Fibroblast of lung (primary cell): ENCODE measurements at regions not wholly inside any gene's neighbourhood (a gene's known extent, or its start where the extent isn't known, plus 50 kb on each side); places are given as distances from the start of the nearest gene placed in this dataset.

Experiments used
- DNase-seq, 2 donors: peaks; one replicate each; pipeline versions ENCODE4 v3.0.0 to v3.0.0-alpha.2; 2010; ENCODE audit warnings: low read depth in 2 of 2
- H2AFZ ChIP-seq: 2 replicates; pipeline ENCODE4 v1.5.1; 2012; ENCODE audit warnings: low read length, control low read depth, inconsistent platforms
- H3K27ac ChIP-seq: 2 replicates; pipeline ENCODE4 v1.5.1; 2011; ENCODE audit warnings: low read length, control low read depth; ENCODE audit not compliant: insufficient read depth
- H3K27me3 ChIP-seq: 2 replicates; pipeline ENCODE4 v1.5.1; 2011; ENCODE audit warnings: mild to moderate bottlenecking, low read length; ENCODE audit not compliant: control insufficient read depth, insufficient read depth
- H3K36me3 ChIP-seq: 2 replicates; pipeline ENCODE4 v1.5.1; 2011; ENCODE audit warnings: low read length; ENCODE audit not compliant: control insufficient read depth, insufficient read depth
- H3K4me1 ChIP-seq: 2 replicates; pipeline ENCODE4 v1.5.1; 2011; ENCODE audit warnings: low read length; ENCODE audit not compliant: control insufficient read depth, insufficient read depth; ENCODE audit errors: extremely low read depth
- H3K4me2 ChIP-seq: 2 replicates; pipeline ENCODE4 v1.5.1; 2011; ENCODE audit warnings: low read length, control low read depth; ENCODE audit not compliant: insufficient read depth; ENCODE audit errors: extremely low read depth
- H3K4me3 ChIP-seq, 4 experiments: fragments of 200-600 bp in 1 of 4; sonication (generic) in 1 of 4; replicated peaks in 1 of 4; 2 replicates each; pipeline ENCODE4 v1.5.1; 2011 to 2016; ENCODE audit warnings: low read length in 4 of 4, low read depth in 3 of 4, mild to moderate bottlenecking in 3 of 4, control low read depth in 2 of 4, inconsistent platforms in 1 of 4, mixed read lengths in 1 of 4; ENCODE audit not compliant: insufficient read depth in 1 of 4; ENCODE audit errors: control extremely low read depth in 1 of 4
- H3K79me2 ChIP-seq: 2 replicates; pipeline ENCODE4 v1.5.1; 2012; ENCODE audit warnings: mild to moderate bottlenecking, low read length, inconsistent platforms; ENCODE audit not compliant: control insufficient read depth, insufficient read depth
- H3K9ac ChIP-seq: 2 replicates; pipeline ENCODE4 v1.5.1; 2011; ENCODE audit warnings: mild to moderate bottlenecking, low read length, control low read depth; ENCODE audit not compliant: insufficient read depth
- H3K9me3 ChIP-seq: 2 replicates; pipeline ENCODE4 v1.5.1; 2012; ENCODE audit warnings: low read depth, low read length; ENCODE audit not compliant: control insufficient read depth, insufficient read depth
- H4K20me1 ChIP-seq: 2 replicates; pipeline ENCODE4 v1.5.1; 2011; ENCODE audit warnings: low read length; ENCODE audit not compliant: control insufficient read depth, insufficient read depth; ENCODE audit errors: extremely low read depth
- EZH2 ChIP-seq: IDR thresholded peaks from 2 replicates; pipeline ENCODE4 v1.5.1; 2012; ENCODE audit warnings: low read length, control low read depth, mild to moderate bottlenecking; ENCODE audit errors: missing control alignments
- TF ChIP-seq, protein P1 (sequence below), 2 donors: IDR thresholded peaks in 1 of 2; conservative IDR thresholded peaks in 1 of 2; 1 replicate in 1 of 2; 2 replicates in 1 of 2; pipeline ENCODE4 v1.5.1; 2011 to 2012; ENCODE audit warnings: low read length in 2 of 2, control low read depth in 1 of 2, inconsistent platforms in 1 of 2, low read depth in 1 of 2, mild to moderate bottlenecking in 1 of 2

DNA sequence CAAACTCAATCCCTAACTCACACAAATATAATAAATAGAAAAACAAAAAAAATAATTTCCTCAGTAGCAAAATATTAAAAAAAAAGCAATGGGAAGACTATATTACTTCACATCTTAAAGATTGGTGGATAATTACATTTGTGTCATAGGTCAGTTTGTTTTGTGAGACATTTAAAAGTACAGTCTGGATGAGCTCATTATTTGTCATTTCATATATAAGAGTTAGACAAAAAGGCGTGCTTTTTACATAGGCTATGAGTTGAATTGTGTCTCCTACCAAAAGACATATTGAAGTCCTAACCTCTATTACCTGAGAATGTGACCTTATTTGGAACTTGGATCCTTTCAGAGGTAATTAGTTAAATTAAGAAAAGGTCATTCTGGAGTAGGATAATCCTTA is 710.1 kb upstream of the CBLB start:
- Histone ChIP-seq H3K9me3 (no peaks in the 10 kb centered on the region), H3K4me2 (no peak overlapping the region), H3K9ac (no peak overlapping the region), H4K20me1 (no peaks in the 10 kb centered on the region), H3K4me1 (no peaks in the 10 kb centered on the region), H2AFZ (no peak overlapping the region), H3K27me3 (no peaks in the 10 kb centered on the region), H3K79me2 (no peaks in the 10 kb centered on the region), H3K4me3 (no peak overlapping the region), H3K27ac (no peak overlapping the region), H3K36me3 (no peaks in the 10 kb centered on the region)
- TF ChIP-seq, protein P1, sequence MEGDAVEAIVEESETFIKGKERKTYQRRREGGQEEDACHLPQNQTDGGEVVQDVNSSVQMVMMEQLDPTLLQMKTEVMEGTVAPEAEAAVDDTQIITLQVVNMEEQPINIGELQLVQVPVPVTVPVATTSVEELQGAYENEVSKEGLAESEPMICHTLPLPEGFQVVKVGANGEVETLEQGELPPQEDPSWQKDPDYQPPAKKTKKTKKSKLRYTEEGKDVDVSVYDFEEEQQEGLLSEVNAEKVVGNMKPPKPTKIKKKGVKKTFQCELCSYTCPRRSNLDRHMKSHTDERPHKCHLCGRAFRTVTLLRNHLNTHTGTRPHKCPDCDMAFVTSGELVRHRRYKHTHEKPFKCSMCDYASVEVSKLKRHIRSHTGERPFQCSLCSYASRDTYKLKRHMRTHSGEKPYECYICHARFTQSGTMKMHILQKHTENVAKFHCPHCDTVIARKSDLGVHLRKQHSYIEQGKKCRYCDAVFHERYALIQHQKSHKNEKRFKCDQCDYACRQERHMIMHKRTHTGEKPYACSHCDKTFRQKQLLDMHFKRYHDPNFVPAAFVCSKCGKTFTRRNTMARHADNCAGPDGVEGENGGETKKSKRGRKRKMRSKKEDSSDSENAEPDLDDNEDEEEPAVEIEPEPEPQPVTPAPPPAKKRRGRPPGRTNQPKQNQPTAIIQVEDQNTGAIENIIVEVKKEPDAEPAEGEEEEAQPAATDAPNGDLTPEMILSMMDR (conservative IDR thresholded peaks at IDR 0.05 in 1 of 2, IDR thresholded peaks at IDR 0.05 in 1 of 2; ENCODE audit: low read depth in 1 of 2, low read length in 2 of 2) = no peak
- no peak for TF ChIP-seq EZH2
- peak in 1 of 2 donors; percentile 18 for DNase-seq

DNA sequence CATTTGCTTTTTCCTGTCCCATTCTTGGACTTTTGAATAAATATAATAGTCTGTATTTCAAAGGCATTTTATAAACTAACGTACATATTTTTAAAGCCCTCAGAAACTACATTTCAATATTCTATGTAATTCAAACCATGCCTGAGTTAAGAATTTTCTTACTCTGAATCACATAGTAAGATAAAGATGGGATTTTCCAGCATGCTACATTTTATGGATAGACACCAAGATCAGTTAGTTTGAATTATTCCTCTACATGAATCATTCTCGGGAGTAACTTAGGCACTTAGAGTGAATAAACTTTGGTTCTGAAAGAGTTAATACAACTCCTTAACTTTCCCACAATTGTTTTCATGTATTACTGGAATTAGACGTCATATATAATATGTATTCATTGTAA is 713.3 kb upstream of the CBLB start:
- H3K4me2 ChIP-seq = no peak overlapping the region
- no peak overlapping the region for H2AFZ ChIP-seq
- H3K36me3 ChIP-seq = no peaks in the 10 kb centered on the region
- peak in 1 of 2 donors; percentile 46 for DNase-seq
- H3K9me3 ChIP-seq = no peaks in the 10 kb centered on the region
- no peaks in the 10 kb centered on the region for H4K20me1 ChIP-seq
- no peak overlapping the region for H3K9ac ChIP-seq
- H3K4me1 ChIP-seq = no peaks in the 10 kb centered on the region
- H3K79me2 ChIP-seq = no peaks in the 10 kb centered on the region
- no peaks in the 10 kb centered on the region for H3K27me3 ChIP-seq
- no peak overlapping the region for H3K4me3 ChIP-seq
- TF ChIP-seq EZH2 = no peak
- TF ChIP-seq, protein P1 (conservative IDR thresholded peaks at IDR 0.05 in 1 of 2, IDR thresholded peaks at IDR 0.05 in 1 of 2; ENCODE audit: low read depth in 1 of 2, low read length in 2 of 2) = no peak
- no peak overlapping the region for H3K27ac ChIP-seq

DNA sequence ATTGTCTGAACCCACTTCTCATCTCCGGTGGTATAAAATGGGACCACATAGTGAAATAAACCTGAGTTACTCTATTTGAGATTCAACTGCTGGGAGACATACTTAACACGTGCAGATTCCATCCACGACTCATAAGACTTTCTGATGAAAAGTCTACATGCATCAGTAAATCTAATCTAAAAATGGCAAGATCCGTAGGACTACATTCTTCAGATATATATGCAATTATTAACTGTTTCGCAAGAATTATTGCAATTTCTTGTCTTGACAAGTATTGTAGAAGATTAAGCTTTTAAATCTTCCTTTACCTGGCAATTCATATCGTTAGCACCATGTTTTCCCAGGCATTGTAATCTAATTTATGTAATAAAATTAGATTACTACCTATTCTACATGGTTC is 718.7 kb upstream of the CBLB start:
- no peak overlapping the region for H3K9ac ChIP-seq
- no peaks in the 10 kb centered on the region for H4K20me1 ChIP-seq
- H3K27me3 ChIP-seq = no peaks in the 10 kb centered on the region
- no peak overlapping the region for H3K4me3 ChIP-seq
- H3K4me2 ChIP-seq = no peak overlapping the region
- H3K27ac ChIP-seq = no peak overlapping the region
- DNase-seq = no peak
- no peaks in the 10 kb centered on the region for H3K9me3 ChIP-seq
- no peaks in the 10 kb centered on the region for H3K4me1 ChIP-seq
- TF ChIP-seq, protein P1 (conservative IDR thresholded peaks at IDR 0.05 in 1 of 2, IDR thresholded peaks at IDR 0.05 in 1 of 2; ENCODE audit: low read depth in 1 of 2, low read length in 2 of 2) = no peak
- no peak for TF ChIP-seq EZH2
- H3K79me2 ChIP-seq = no peaks in the 10 kb centered on the region
- H2AFZ ChIP-seq = no peak overlapping the region
- no peaks in the 10 kb centered on the region for H3K36me3 ChIP-seq
